ENCODE measurements at regions not wholly inside any gene's neighbourhood (a gene's known extent, or its start where the extent isn't known, plus 50 kb on each side); places are given as distances from the start of the nearest gene placed in this dataset.
"Not testable (repeated sequence)": the region's sequence is repeated elsewhere in the genome, so short reads cannot be mapped to it uniquely, and the experiment has no call there.

DNA sequence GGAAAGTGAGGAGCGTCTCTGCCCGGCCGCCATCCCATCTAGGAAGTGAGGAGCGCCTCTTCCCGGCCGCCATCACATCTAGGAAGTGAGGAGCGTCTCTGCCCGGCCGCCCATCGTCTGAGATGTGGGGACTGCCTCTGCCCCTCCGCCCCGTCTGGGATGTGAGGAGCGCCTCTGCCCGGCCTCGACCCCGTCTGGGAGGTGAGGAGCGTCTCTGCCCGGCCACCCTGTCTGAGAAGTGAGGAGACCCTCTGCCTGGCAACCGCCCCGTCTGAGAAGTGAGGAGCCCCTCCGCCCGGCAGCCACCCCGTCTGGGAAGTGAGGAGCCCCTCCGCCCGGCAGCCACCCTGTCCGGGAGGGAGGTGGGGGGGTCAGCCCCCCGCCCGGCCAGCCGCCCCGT lies 70.7 kb downstream of the LSMEM1 start:
- not testable (repeated sequence) for H3K4me3 ChIP-seq (ENCODE audit: low read depth, low read length); H2AK5ac ChIP-seq (ENCODE audit: low read length); H3K18ac ChIP-seq (ENCODE audit: low read length); H3K4me1 ChIP-seq (ENCODE audit: control insufficient read depth in 1 of 2, insufficient read depth in 2 of 2, low read length in 2 of 2); H3K36me3 ChIP-seq (ENCODE audit: control insufficient read depth in 1 of 2, insufficient read depth in 2 of 2, low read length in 2 of 2); H3K9me3 ChIP-seq (ENCODE audit: insufficient read depth, low read depth, low read length); H3K9ac ChIP-seq (ENCODE audit: low read length); H3K4me2 ChIP-seq (ENCODE audit: low read length); H3K27ac ChIP-seq (ENCODE audit: low read depth, low read length); H2AFZ ChIP-seq (ENCODE audit: insufficient read depth, low read length, poor library complexity); H4K8ac ChIP-seq (ENCODE audit: low read depth, low read length); H2BK5ac ChIP-seq (ENCODE audit: low read depth, low read length, poor library complexity); H3K27me3 ChIP-seq (ENCODE audit: insufficient read depth, low read length); H3K4ac ChIP-seq (ENCODE audit: low read depth, low read length); H4K12ac ChIP-seq (ENCODE audit: low read depth, low read length); H3K79me1 ChIP-seq (ENCODE audit: low read length); H4K91ac ChIP-seq (ENCODE audit: low read depth, low read length); DNase-seq; H2BK12ac ChIP-seq (ENCODE audit: low read length); H3K79me2 ChIP-seq (ENCODE audit: control insufficient read depth, insufficient read depth, low read length, poor library complexity); H2BK120ac ChIP-seq (ENCODE audit: insufficient read depth, low read length, poor library complexity); H3K14ac ChIP-seq (ENCODE audit: low read length); H3K23ac ChIP-seq (ENCODE audit: low read length)
- no CpG with 5 or more reads among the region's 30 CpGs for WGBS (ENCODE audit: extremely low coverage, insufficient coverage, insufficient read length)

DNA sequence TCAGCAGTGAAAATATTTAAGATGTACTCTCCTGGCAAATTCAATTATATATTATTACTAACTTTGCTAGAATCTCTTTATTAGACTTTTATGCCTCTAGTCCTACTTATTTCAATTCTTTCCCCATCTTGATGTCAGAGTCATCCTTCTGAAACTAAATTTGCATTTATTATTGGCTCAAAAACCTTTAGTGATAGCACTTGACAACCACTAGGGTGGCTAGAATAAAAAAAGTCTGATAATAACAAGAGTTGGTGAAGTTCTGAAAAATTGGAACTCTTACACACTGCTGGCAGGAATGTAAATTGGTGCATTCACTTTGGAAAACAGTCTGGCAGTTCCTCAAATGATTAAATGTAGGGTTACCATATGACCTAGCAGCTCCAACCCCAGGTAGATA lies 73.8 kb downstream of the LSMEM1 start:
- Histone ChIP-seq H3K4ac (ENCODE audit: low read depth, low read length) (no peak overlapping the region), H4K91ac (ENCODE audit: low read depth, low read length) (no peak overlapping the region), H3K27ac (ENCODE audit: low read depth, low read length) (no peak overlapping the region), H2AFZ (ENCODE audit: insufficient read depth, low read length, poor library complexity) (no peak overlapping the region), H3K9ac (ENCODE audit: low read length) (no peak overlapping the region), H3K27me3 (ENCODE audit: insufficient read depth, low read length) (no peaks in the 10 kb centered on the region), H3K18ac (ENCODE audit: low read length) (no peak overlapping the region), H4K12ac (ENCODE audit: low read depth, low read length) (no peak overlapping the region), H2BK5ac (ENCODE audit: low read depth, low read length, poor library complexity) (no peak overlapping the region), H3K9me3 (ENCODE audit: insufficient read depth, low read depth, low read length) (no peaks in the 10 kb centered on the region), H2BK120ac (ENCODE audit: insufficient read depth, low read length, poor library complexity) (no peak overlapping the region), H3K4me3 (ENCODE audit: low read depth, low read length) (no peak overlapping the region), H3K79me1 (ENCODE audit: low read length) (no peaks in the 10 kb centered on the region), H3K23ac (ENCODE audit: low read length) (no peak overlapping the region), H2BK12ac (ENCODE audit: low read length) (no peak overlapping the region), H3K36me3 (ENCODE audit: control insufficient read depth in 1 of 2, insufficient read depth in 2 of 2, low read length in 2 of 2) (no peaks in the 10 kb centered on the region), H3K4me1 (ENCODE audit: control insufficient read depth in 1 of 2, insufficient read depth in 2 of 2, low read length in 2 of 2) (no peaks in the 10 kb centered on the region), H3K14ac (ENCODE audit: low read length) (no peak overlapping the region), H2AK5ac (ENCODE audit: low read length) (no peak overlapping the region), H3K4me2 (ENCODE audit: low read length) (no peak overlapping the region), H3K79me2 (ENCODE audit: control insufficient read depth, insufficient read depth, low read length, poor library complexity) (no peaks in the 10 kb centered on the region), H4K8ac (ENCODE audit: low read depth, low read length) (no peak overlapping the region)
- DNase-seq: no peak

- Histone ChIP-seq H3K4me1 (ENCODE audit: control insufficient read depth in 1 of 2, insufficient read depth in 2 of 2, low read length in 2 of 2) (no peaks in the 10 kb centered on the region), H4K12ac (ENCODE audit: low read depth, low read length) (no peak overlapping the region), H3K27ac (ENCODE audit: low read depth, low read length) (no peak overlapping the region), H3K18ac (ENCODE audit: low read length) (no peak overlapping the region), H2BK12ac (ENCODE audit: low read length) (no peak overlapping the region), H3K27me3 (ENCODE audit: insufficient read depth, low read length) (no peaks in the 10 kb centered on the region), H3K4me2 (ENCODE audit: low read length) (no peak overlapping the region), H3K23ac (ENCODE audit: low read length) (no peak overlapping the region), H2AFZ (ENCODE audit: insufficient read depth, low read length, poor library complexity) (no peak overlapping the region), H3K36me3 (ENCODE audit: control insufficient read depth in 1 of 2, insufficient read depth in 2 of 2, low read length in 2 of 2) (no peaks in the 10 kb centered on the region), H3K79me2 (ENCODE audit: control insufficient read depth, insufficient read depth, low read length, poor library complexity) (no peaks in the 10 kb centered on the region), H4K8ac (ENCODE audit: low read depth, low read length) (no peak overlapping the region), H3K9me3 (ENCODE audit: insufficient read depth, low read depth, low read length) (no peaks in the 10 kb centered on the region), H3K14ac (ENCODE audit: low read length) (no peak overlapping the region), H2BK120ac (ENCODE audit: insufficient read depth, low read length, poor library complexity) (no peak overlapping the region), H3K4ac (ENCODE audit: low read depth, low read length) (no peak overlapping the region), H2AK5ac (ENCODE audit: low read length) (no peak overlapping the region), H3K9ac (ENCODE audit: low read length) (no peak overlapping the region), H2BK5ac (ENCODE audit: low read depth, low read length, poor library complexity) (no peak overlapping the region), H4K91ac (ENCODE audit: low read depth, low read length) (no peak overlapping the region), H3K4me3 (ENCODE audit: low read depth, low read length) (no peak overlapping the region), H3K79me1 (ENCODE audit: low read length) (no peaks in the 10 kb centered on the region)
- WGBS (ENCODE audit: extremely low coverage, insufficient coverage, insufficient read length): no CpG with 5 or more reads among the region's 1 CpG
- no peak for DNase-seq
These were observed 75.8 kb downstream of the LSMEM1 start for GRCh38 chr7:112556633-112557032.

DNA sequence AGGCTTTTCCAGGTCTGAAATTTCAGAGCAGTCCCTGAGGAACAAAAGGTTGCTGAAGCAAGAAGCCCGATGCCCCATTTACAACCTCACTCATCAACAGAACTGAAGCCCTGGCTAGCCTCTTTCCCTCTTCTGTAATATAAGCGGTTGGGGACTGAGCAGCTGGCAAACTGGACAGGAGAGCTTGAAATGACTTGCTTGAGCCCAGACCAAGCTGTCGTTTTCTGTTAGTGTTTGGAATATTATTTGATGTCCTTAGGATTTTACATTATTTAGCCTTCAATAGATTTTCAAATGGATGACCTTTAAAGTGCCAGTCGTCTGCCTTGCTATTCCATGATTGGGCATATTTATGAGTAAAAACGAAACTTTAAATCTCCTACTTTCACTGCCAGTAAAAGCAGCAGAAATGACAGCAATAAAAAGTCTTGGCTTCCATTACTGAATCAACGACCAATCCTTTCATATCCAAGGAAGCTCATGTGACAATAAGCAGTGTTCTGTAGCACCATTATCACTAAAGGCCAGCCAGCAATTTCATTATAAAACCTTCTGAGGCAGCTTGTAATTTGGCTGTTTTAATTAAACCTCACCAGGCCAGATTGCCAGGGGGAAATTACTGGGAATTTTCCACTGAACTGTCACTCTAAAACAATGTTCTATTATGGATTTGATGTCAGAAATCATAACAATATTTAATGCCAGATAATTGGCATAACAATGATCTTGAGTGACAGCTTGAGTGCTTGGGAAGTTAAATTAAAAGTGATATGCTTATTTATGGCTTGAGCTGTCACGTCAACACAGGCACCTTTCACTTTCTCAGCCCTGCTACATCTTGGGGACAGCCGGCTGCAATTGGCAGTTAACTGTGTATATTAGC lies 85.9 kb downstream of the LSMEM1 start:
- H3K36me3 ChIP-seq (ENCODE audit: control insufficient read depth in 1 of 2, insufficient read depth in 2 of 2, low read length in 2 of 2): no peaks in the 10 kb centered on the region
- H2AFZ ChIP-seq (ENCODE audit: insufficient read depth, low read length, poor library complexity): no peak overlapping the region
- no peaks in the 10 kb centered on the region for H3K4me1 ChIP-seq (ENCODE audit: control insufficient read depth in 1 of 2, insufficient read depth in 2 of 2, low read length in 2 of 2)
- no peak overlapping the region for H3K4me3 ChIP-seq (ENCODE audit: low read depth, low read length)
- no peak overlapping the region for H3K9ac ChIP-seq (ENCODE audit: low read length)
- H2AK5ac ChIP-seq (ENCODE audit: low read length): no peak overlapping the region
- no peak overlapping the region for H3K14ac ChIP-seq (ENCODE audit: low read length)
- no peaks in the 10 kb centered on the region for H3K79me2 ChIP-seq (ENCODE audit: control insufficient read depth, insufficient read depth, low read length, poor library complexity)
- no peak overlapping the region for H3K18ac ChIP-seq (ENCODE audit: low read length)
- no peak for DNase-seq
- no peak overlapping the region for H3K27ac ChIP-seq (ENCODE audit: low read depth, low read length)
- no peak overlapping the region for H3K23ac ChIP-seq (ENCODE audit: low read length)
- H4K8ac ChIP-seq (ENCODE audit: low read depth, low read length): no peak overlapping the region
- H3K4ac ChIP-seq (ENCODE audit: low read depth, low read length): no peak overlapping the region
- H3K4me2 ChIP-seq (ENCODE audit: low read length): no peak overlapping the region
- H3K9me3 ChIP-seq (ENCODE audit: insufficient read depth, low read depth, low read length): no peaks in the 10 kb centered on the region
- no peak overlapping the region for H4K12ac ChIP-seq (ENCODE audit: low read depth, low read length)
- no peaks in the 10 kb centered on the region for H3K79me1 ChIP-seq (ENCODE audit: low read length)
- no peak overlapping the region for H4K91ac ChIP-seq (ENCODE audit: low read depth, low read length)
- no peak overlapping the region for H2BK12ac ChIP-seq (ENCODE audit: low read length)
- WGBS (ENCODE audit: extremely low coverage, insufficient coverage, insufficient read length): no CpG with 5 or more reads among the region's 8 CpGs
- H3K27me3 ChIP-seq (ENCODE audit: insufficient read depth, low read length): no peaks in the 10 kb centered on the region
- H2BK120ac ChIP-seq (ENCODE audit: insufficient read depth, low read length, poor library complexity): no peak overlapping the region
- H2BK5ac ChIP-seq (ENCODE audit: low read depth, low read length, poor library complexity): no peak overlapping the region
